K562 (cell line): ENCODE measurements at regions not wholly inside any gene's neighbourhood (a gene's known extent, or its start where the extent isn't known, plus 50 kb on each side); places are given as distances from the start of the nearest gene placed in this dataset.

Experiments used
- ATAC-seq: fragments of 200-7000 bp; cut with Tn5 transposase; 3 replicates; pipeline ENCODE4 v1.9.1; 2020; ENCODE audit warnings: moderate library complexity
- BruUV-seq: library from RNA; stranded (reverse); fragments of 400-500 nt; replicated peaks from 2 replicates; lab custom pipeline; 2021; lab: Mats Ljungman, UMichigan
- CTCF ChIA-PET: fragments of 300-600 bp; formaldehyde crosslinking; extraction: SDS; loops from one replicate; lab custom pipeline; 2021; ENCODE audit warnings: low intra/inter-chr PET ratio; lab: Yijun Ruan, JAX
- POLR2A ChIA-PET: fragments of 300-600, 350-650 bp; sonication (Branson Sonifier 250); formaldehyde crosslinking; extraction: SDS; loops from one replicate; lab custom pipeline; 2021; ENCODE audit warnings: antibody characterized with exemption, inconsistent platforms; lab: Yijun Ruan, JAX
- DNase-seq, 4 experiments: peaks; one replicate each; pipeline versions ENCODE4 v3.0.0 to v3.0.0-alpha.2; 2011 to 2018; ENCODE audit warnings: low spot score in 3 of 4, mixed read lengths in 3 of 4; ENCODE audit errors: extremely low read depth in 1 of 4
- FAIRE-seq: peaks from 2 replicates; lab custom pipeline; 2011; peaks lifted over from hg19 to GRCh38; lab: Jason Lieb, UNC
- H2AFZ ChIP-seq: 2 replicates; pipeline ENCODE4 v1.6.0; 2011; ENCODE audit warnings: low read depth, low read length, control low read depth, inconsistent platforms
- H3K27ac ChIP-seq: fragments of 200-600 bp; 3 replicates; pipeline ENCODE4 v1.8.0; 2011; ENCODE audit warnings: low read depth, mild to moderate bottlenecking, control low read depth, inconsistent platforms, low read length, moderate library complexity, mixed read lengths; ENCODE audit errors: extremely low read depth
- H3K27me3 ChIP-seq, 2 experiments: fragments of 300-600 bp in 1 of 2; 2 replicates in 1 of 2; 3 replicates in 1 of 2; pipeline versions ENCODE4 v1.6.0 to v1.8.0; 2011; ENCODE audit warnings: inconsistent platforms in 2 of 2, low read length in 2 of 2, mild to moderate bottlenecking in 1 of 2, mixed read lengths in 1 of 2, moderate library complexity in 1 of 2; ENCODE audit not compliant: control insufficient read depth in 2 of 2, insufficient read depth in 2 of 2
- H3K36me3 ChIP-seq: fragments of 300-600 bp; 3 replicates; pipeline ENCODE4 v1.8.0; 2011; ENCODE audit warnings: mild to moderate bottlenecking, low read length, inconsistent platforms; ENCODE audit not compliant: control insufficient read depth, insufficient read depth
- H3K4me1 ChIP-seq, 2 experiments: fragments of 200-600 bp in 1 of 2; replicated peaks in 1 of 2; 2 replicates in 1 of 2; 3 replicates in 1 of 2; pipeline versions ENCODE4 v1.5.1 to v1.8.0; 2011; ENCODE audit warnings: inconsistent platforms in 2 of 2, low read length in 2 of 2, mild to moderate bottlenecking in 1 of 2, mixed read lengths in 1 of 2, moderate library complexity in 1 of 2; ENCODE audit not compliant: control insufficient read depth in 2 of 2, insufficient read depth in 2 of 2
- H3K4me2 ChIP-seq: 2 replicates; pipeline ENCODE4 v1.6.1; 2011; ENCODE audit warnings: low read length, control low read depth, inconsistent platforms, mixed read lengths; ENCODE audit not compliant: insufficient read depth
- H3K4me3 ChIP-seq: fragments of 200-600 bp; sonication (generic), shearing (Covaris generic); 2 replicates; pipeline ENCODE4 v1.5.1; 2016; ENCODE audit warnings: control low read depth, inconsistent platforms
- H3K79me2 ChIP-seq: fragments of 200-600 bp; 3 replicates; pipeline ENCODE4 v1.8.0; 2011; ENCODE audit warnings: low read length, inconsistent platforms; ENCODE audit not compliant: control insufficient read depth, insufficient read depth
- H3K9ac ChIP-seq, 2 experiments: 2 replicates each; pipeline versions ENCODE4 v1.6.0 to v1.6.1; 2011; ENCODE audit warnings: low read depth in 2 of 2, low read length in 2 of 2, control low read depth in 1 of 2, inconsistent platforms in 1 of 2, mild to moderate bottlenecking in 1 of 2, mixed read lengths in 1 of 2; ENCODE audit not compliant: insufficient read depth in 1 of 2
- H3K9me1 ChIP-seq: one replicate; pipeline ENCODE4 v1.6.0; 2011; ENCODE audit warnings: inconsistent platforms, mild to moderate bottlenecking, low read length, moderate library complexity; ENCODE audit not compliant: control insufficient read depth, insufficient read depth
- H3K9me3 ChIP-seq: replicated peaks from 2 replicates; pipeline ENCODE4 v1.5.1; 2011; ENCODE audit warnings: low read depth, low read length, inconsistent platforms; ENCODE audit not compliant: control insufficient read depth, insufficient read depth
- H4K20me1 ChIP-seq: replicated peaks from 2 replicates; pipeline ENCODE4 v1.6.1; 2011; ENCODE audit warnings: low read length, inconsistent platforms, mixed read lengths; ENCODE audit not compliant: control insufficient read depth, insufficient read depth
- CGGBP1 ChIP-seq: fragments of 250-450 bp; sonication (Bioruptor Pico); IDR thresholded peaks from 2 replicates; pipeline ENCODE4 v1.9.0; 2021; ENCODE audit warnings: mild to moderate bottlenecking
- ERF ChIP-seq: fragments of 450-650 bp; formaldehyde crosslinking; IDR thresholded peaks from 2 replicates; pipeline ENCODE4 v1.4.0; 2020; ENCODE audit warnings: mild to moderate bottlenecking, mixed read lengths
- ETV5 ChIP-seq: sonication (generic); formaldehyde crosslinking; IDR thresholded peaks from 2 replicates; pipeline ENCODE4 v1.4.0; 2020; ENCODE audit warnings: low read depth, mild to moderate bottlenecking, missing genetic modification reagents
- KDM4B ChIP-seq, 2 experiments: fragments of 450-650 bp in 1 of 2; sonication (generic) in 1 of 2; IDR thresholded peaks; 2 replicates each; pipeline ENCODE4 v1.6.1; 2016 to 2017; ENCODE audit warnings: borderline replicate concordance in 2 of 2, antibody characterized with exemption in 1 of 2, low read depth in 1 of 2, mild to moderate bottlenecking in 1 of 2
- MNT ChIP-seq, 2 experiments: fragments of 450-650 bp; conservative IDR thresholded peaks; 2 replicates each; pipeline ENCODE4 v1.6.1; 2017; ENCODE audit warnings: mild to moderate bottlenecking in 2 of 2, moderate library complexity in 2 of 2
- PCBP2 ChIP-seq: fragments of 200-400 bp; formaldehyde crosslinking; IDR thresholded peaks from 2 replicates; pipeline ENCODE4 v1.6.1; 2018; ENCODE audit warnings: low read length, low read depth, mild to moderate bottlenecking, moderate library complexity; ENCODE audit not compliant: poor library complexity, severe bottlenecking
- POLR2G ChIP-seq: fragments of 200-400 bp; formaldehyde crosslinking; IDR thresholded peaks from 2 replicates; pipeline ENCODE4 v1.6.1; 2017; ENCODE audit warnings: low read depth, mild to moderate bottlenecking, antibody characterized with exemption, low read length, moderate library complexity
- RCOR1 ChIP-seq, 2 experiments: IDR thresholded peaks; 2 replicates each; pipeline ENCODE4 v1.6.1; 2012; ENCODE audit warnings: low read depth in 2 of 2, low read length in 2 of 2, borderline replicate concordance in 1 of 2, improper control_type of control experiment in 1 of 2
- RUNX1 ChIP-seq: sonication (generic); IDR thresholded peaks from 2 replicates; pipeline ENCODE4 v1.6.1; 2016; ENCODE audit warnings: antibody characterized with exemption, low read depth
- SREBF2 ChIP-seq: sonication (generic); formaldehyde crosslinking; IDR thresholded peaks from 2 replicates; pipeline ENCODE4 v1.4.0; 2020; ENCODE audit warnings: mild to moderate bottlenecking, missing genetic modification reagents
- STAG1 ChIP-seq: sonication (generic); formaldehyde crosslinking; IDR thresholded peaks from 2 replicates; pipeline ENCODE4 v1.5.0; 2020; ENCODE audit warnings: missing genetic modification reagents, borderline replicate concordance
- ZBED1 ChIP-seq: IDR thresholded peaks from 2 replicates; pipeline ENCODE4 v1.6.1; 2014
- ZNF174 ChIP-seq: fragments of 250-450 bp; sonication (Bioruptor Pico); IDR thresholded peaks from 2 replicates; pipeline ENCODE4 v1.4.0; 2020; ENCODE audit warnings: mild to moderate bottlenecking
- ZNF24 ChIP-seq: fragments of 450-650 bp; IDR thresholded peaks from 2 replicates; pipeline ENCODE4 v1.6.1; 2016
- WGBS: fragments of 100-300 bp; shearing (Covaris generic); methylation state at CpG from one replicate; pipeline ENCODE4 v1.1.6; 2016; ENCODE audit warnings: low coverage, mixed read lengths; ENCODE audit not compliant: insufficient coverage; ENCODE audit errors: missing lambda C conversion rate; 5-methylcytosine and 5-hydroxymethylcytosine counted together
- in situ Hi-C: fragments of 300-500 bp; cut with MboI; formaldehyde crosslinking; loops from 4 replicates; pipeline ENCODE4 v1.15.0; 2018; ENCODE audit warnings: inconsistent platforms, mixed read lengths
- intact Hi-C: fragments of 100-400 bp; cut with micrococcal nuclease; formaldehyde crosslinking; loops from 2 replicates; pipeline ENCODE4 v1.14.2; 2022

GRCh38 chr2:59167514-59167913 is 926.4 kb upstream of the FANCL start:
- POLR2A ChIA-PET: interaction anchor here (0.7 kb wide), 1 partner anchor 12 kb away, joined by 3 read pairs; no protein-coding TSS in a partner anchor
- Histone ChIP-seq H3K36me3 (no peaks in the 10 kb centered on the region), H3K9me3 (no peaks in the 10 kb centered on the region), H4K20me1 (no peaks in the 10 kb centered on the region), H3K79me2 (no peaks in the 10 kb centered on the region), H3K4me1 (no peaks in the 10 kb centered on the region), H2AFZ (no peak overlapping the region), H3K9me1 (no peaks in the 10 kb centered on the region), H3K4me2 (no peak overlapping the region), H3K9ac (no peak overlapping the region), H3K4me3 (no peak overlapping the region), H3K27me3 (no peaks in the 10 kb centered on the region; a peak in 1 of 5 replicates), H3K27ac (no peak overlapping the region)
- no peak for ATAC-seq
- CTCF ChIA-PET: no interaction called here
- no TSS peak for BruUV-seq
- no peak for DNase-seq
- intact Hi-C loops (no loop called here), in situ Hi-C loops (no loop called here)
- no peak for FAIRE-seq
- no peak for TF ChIP-seq ERF
- TF ChIP-seq ETV5: no peak
- no peak for TF ChIP-seq POLR2G
- TF ChIP-seq ZBED1: no peak
- no peak for TF ChIP-seq ZNF174 (CRISPR knock-in tag)
- TF ChIP-seq MNT (conservative IDR thresholded peaks at IDR 0.05): no peak
- no peak for TF ChIP-seq RUNX1
- TF ChIP-seq CGGBP1 (CRISPR knock-in tag): no peak
- no peak for TF ChIP-seq SREBF2 (CRISPR knock-in tag)
- TF ChIP-seq RCOR1 (IDR thresholded peaks at IDR 0.05; ENCODE audit: borderline replicate concordance in 1 of 2, low read depth in 2 of 2, low read length in 2 of 2): no peak
- no peak for TF ChIP-seq ZNF24
- TF ChIP-seq PCBP2: no peak
- no peak for TF ChIP-seq STAG1 (CRISPR knock-in tag)
- no peak for TF ChIP-seq KDM4B (IDR thresholded peaks at IDR 0.05; ENCODE audit: borderline replicate concordance in 2 of 2, low read depth in 1 of 2)
- WGBS: 4% methylated on average over 2 of the region's 2 CpGs
